Psoas muscle (tissue), 7 donors: ENCODE measurements at regions not wholly inside any gene's neighbourhood (a gene's known extent, or its start where the extent isn't known, plus 50 kb on each side); places are given as distances from the start of the nearest gene placed in this dataset.

ENCODE experiments used
- ATAC-seq, 4 donors: fragments of 200-7000 bp; cut with Tn5 transposase; one replicate each; pipeline ENCODE4 v1.9.1; 2020; ENCODE audit warnings: moderate library complexity in 3 of 4, mild to moderate bottlenecking in 2 of 4
- DNase-seq, 2 donors: peaks; one replicate each; pipeline ENCODE4 v3.0.0-alpha.2; 2020
- H3K27ac ChIP-seq: fragments of 200-600 bp; one replicate; pipeline ENCODE4 v1.8.0; 2022
- H3K27me3 ChIP-seq, 3 donors: fragments of 200-600 bp in 1 of 3; one replicate each; pipeline versions ENCODE4 v1.6.1 to v1.8.0; 2013 to 2022; ENCODE audit warnings: low read length in 2 of 3, mild to moderate bottlenecking in 2 of 3, moderate library complexity in 1 of 3; ENCODE audit not compliant: insufficient read depth in 3 of 3
- H3K36me3 ChIP-seq, 2 donors: fragments of 200-600 bp in 1 of 2; one replicate each; pipeline versions ENCODE4 v1.6.1 to v1.8.0; 2013 to 2022; ENCODE audit warnings: low read depth in 1 of 2, mild to moderate bottlenecking in 1 of 2, moderate library complexity in 1 of 2; ENCODE audit not compliant: insufficient read depth in 1 of 2
- H3K4me1 ChIP-seq: fragments of 200-600 bp; one replicate; pipeline ENCODE4 v1.8.0; 2022
- H3K4me3 ChIP-seq: fragments of 200-600 bp; one replicate; pipeline ENCODE4 v1.8.0; 2022; ENCODE audit warnings: mild to moderate bottlenecking
- H3K9me3 ChIP-seq: fragments of 200-600 bp; one replicate; pipeline ENCODE4 v1.8.0; 2022
- WGBS, 3 donors: extraction: QIAGEN DNeasy Blood & Tissue Kit; methylation state at CpG; one replicate each; pipeline versions ENCODE4 v1.1.6 to v1.1.7; 2013; 5-methylcytosine and 5-hydroxymethylcytosine counted together
- intact Hi-C, 2 donors: fragments of 100-400 bp; cut with DNase I; formaldehyde crosslinking; loops; one replicate each; pipeline versions ENCODE4 v1.11.0 to v1.14.2; 2022
- TF ChIP-seq, protein P1 (sequence below): fragments of 200-600 bp; IDR thresholded peaks from one replicate; pipeline ENCODE4 v1.8.0; 2022; ENCODE audit warnings: antibody characterized with exemption
- donor health status: healthy with polysubstance abuse.
- donor health status: DM: no; HTN: no; CAD: no; lungs with moderate emphysema.
- donor health status: Bipolar disorder and iron deficiency.
- donor health status: healthy.
- donor health status: DM: yes; HTN: yes; CAD: no.
- donor health status: DM: no; HTN: no; CAD: no.
- donor health status: DM: yes; HTN: yes; CAD: no.

DNA sequence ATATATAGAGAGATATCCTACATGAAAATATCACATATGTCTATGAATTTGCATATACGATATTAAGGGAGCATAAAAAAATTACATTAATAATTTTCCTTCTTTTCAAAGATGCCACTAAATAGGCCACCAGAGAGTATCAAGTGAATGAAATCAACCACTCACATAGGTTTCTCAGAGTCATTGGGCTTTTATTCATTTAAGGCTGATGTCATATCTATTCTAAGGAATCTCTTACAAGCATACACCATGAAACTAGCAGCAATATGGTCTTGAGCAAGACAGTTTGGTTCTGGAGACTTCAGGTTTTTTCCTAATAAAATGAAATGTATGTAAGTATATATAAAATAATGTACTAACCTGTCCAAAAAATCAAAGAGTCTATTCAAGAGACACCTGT is 420.4 kb downstream of the PLA2G4A start:
- no peak overlapping the region for H3K4me3 ChIP-seq
- H3K27me3 ChIP-seq, result no peaks in the 10 kb centered on the region
- intact Hi-C loops, result no loop called here
- TF ChIP-seq, protein P1, sequence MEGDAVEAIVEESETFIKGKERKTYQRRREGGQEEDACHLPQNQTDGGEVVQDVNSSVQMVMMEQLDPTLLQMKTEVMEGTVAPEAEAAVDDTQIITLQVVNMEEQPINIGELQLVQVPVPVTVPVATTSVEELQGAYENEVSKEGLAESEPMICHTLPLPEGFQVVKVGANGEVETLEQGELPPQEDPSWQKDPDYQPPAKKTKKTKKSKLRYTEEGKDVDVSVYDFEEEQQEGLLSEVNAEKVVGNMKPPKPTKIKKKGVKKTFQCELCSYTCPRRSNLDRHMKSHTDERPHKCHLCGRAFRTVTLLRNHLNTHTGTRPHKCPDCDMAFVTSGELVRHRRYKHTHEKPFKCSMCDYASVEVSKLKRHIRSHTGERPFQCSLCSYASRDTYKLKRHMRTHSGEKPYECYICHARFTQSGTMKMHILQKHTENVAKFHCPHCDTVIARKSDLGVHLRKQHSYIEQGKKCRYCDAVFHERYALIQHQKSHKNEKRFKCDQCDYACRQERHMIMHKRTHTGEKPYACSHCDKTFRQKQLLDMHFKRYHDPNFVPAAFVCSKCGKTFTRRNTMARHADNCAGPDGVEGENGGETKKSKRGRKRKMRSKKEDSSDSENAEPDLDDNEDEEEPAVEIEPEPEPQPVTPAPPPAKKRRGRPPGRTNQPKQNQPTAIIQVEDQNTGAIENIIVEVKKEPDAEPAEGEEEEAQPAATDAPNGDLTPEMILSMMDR, result no peak
- 93 to 96% (median 95%) methylated on average over 1 of the region's 1 CpG for whole genome bisulfite sequencing, 3 donors
- H3K27ac ChIP-seq, result no peak overlapping the region
- H3K4me1 ChIP-seq, result no peaks in the 10 kb centered on the region
- H3K36me3 ChIP-seq, result no peaks in the 10 kb centered on the region
- ATAC-seq (no peak), DNase-seq (no peak)
- H3K9me3 ChIP-seq, result no peaks in the 10 kb centered on the region

DNA sequence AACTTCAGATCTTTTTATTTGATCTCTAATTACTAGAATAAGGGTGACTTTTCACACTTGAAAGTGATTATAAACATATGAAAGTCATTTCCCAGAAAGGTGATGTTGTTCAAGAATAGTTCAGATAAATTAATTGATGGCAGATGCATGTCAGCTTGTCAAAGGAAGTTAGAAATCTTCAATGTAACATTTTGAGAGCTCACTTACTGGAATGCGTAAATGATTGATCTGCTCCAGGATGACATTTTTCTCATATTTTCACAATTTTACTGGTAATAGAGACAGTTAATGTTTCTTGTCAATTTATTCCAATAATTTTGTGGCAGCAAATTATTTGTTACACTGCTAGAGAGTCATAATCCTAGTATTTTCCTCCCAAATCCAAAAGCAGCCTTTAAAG is 424.2 kb downstream of the PLA2G4A start:
- ATAC-seq (no peak), DNase-seq (no peak)
- TF ChIP-seq, protein P1, result no peak
- WGBS, 3 donors, result 75 to 92% (median 76%) methylated on average over 1 of the region's 1 CpG
- intact Hi-C loops, result no loop called here
- H3K4me1 ChIP-seq, result no peaks in the 10 kb centered on the region
- H3K9me3 ChIP-seq, result no peaks in the 10 kb centered on the region
- H3K36me3 ChIP-seq, result no peaks in the 10 kb centered on the region
- no peaks in the 10 kb centered on the region for H3K27me3 ChIP-seq
- no peak overlapping the region for H3K27ac ChIP-seq
- H3K4me3 ChIP-seq, result no peak overlapping the region

DNA sequence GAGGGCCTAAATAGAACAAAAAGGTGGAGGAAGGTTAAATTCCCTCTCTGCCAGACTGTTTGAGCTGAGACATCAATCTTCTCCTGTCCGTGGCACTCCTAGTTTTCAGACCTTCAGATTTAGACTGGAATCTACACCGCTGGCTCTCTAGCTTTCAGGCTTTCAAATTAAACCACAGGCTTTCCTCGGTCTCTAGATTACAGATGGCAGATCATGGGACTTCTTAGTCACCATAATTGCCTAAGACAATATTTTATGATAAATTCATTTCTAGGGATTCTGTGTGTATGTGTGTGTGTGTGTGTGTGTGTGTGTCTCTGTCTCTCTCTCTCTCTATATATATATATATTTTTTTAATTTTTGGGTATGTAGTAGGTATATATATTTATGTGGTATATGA is 428.7 kb downstream of the PLA2G4A start:
- TF ChIP-seq, protein P1, result no peak
- Histone ChIP-seq H3K27me3 (no peaks in the 10 kb centered on the region), H3K27ac (no peak overlapping the region), H3K4me3 (no peak overlapping the region), H3K9me3 (no peaks in the 10 kb centered on the region), H3K4me1 (no peaks in the 10 kb centered on the region), H3K36me3 (no peaks in the 10 kb centered on the region)
- WGBS, 3 donors, result 83 to 84% (median 84%) methylated on average over 3 of the region's 3 CpGs
- intact Hi-C loops, result no loop called here
- no peak for ATAC-seq
- DNase-seq, result no peak

DNA sequence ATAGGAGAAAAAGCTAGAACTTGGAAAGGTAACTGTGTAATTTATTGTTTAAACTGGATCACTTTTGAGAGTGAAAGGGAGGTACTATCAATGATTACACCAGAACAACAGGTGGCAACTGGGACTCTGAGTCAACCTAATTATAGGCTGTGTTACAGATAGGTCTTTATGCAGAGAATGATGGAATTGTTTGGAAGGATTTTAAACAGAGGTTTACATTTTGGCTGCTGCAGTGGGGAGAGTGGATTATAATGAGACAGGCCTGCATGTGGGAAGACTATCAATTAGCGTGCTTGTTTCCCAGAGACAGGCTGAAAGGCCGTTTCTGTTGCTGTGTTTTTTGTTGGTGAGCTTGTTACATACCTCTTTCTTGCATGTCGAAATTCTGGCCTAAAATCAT is 432.9 kb downstream of the PLA2G4A start:
- Histone ChIP-seq H3K27me3 (no peaks in the 10 kb centered on the region), H3K4me1 (no peaks in the 10 kb centered on the region), H3K9me3 (no peaks in the 10 kb centered on the region), H3K27ac (no peak overlapping the region), H3K36me3 (no peaks in the 10 kb centered on the region), H3K4me3 (no peak overlapping the region)
- WGBS, 3 donors, result 21 to 31% (median 24%) methylated on average over 3 of the region's 3 CpGs
- intact Hi-C loops, result no loop called here
- DNase-seq (no peak), ATAC-seq (peak in 1 of 4 donors; percentile 30)
- TF ChIP-seq, protein P1, result no peak

DNA sequence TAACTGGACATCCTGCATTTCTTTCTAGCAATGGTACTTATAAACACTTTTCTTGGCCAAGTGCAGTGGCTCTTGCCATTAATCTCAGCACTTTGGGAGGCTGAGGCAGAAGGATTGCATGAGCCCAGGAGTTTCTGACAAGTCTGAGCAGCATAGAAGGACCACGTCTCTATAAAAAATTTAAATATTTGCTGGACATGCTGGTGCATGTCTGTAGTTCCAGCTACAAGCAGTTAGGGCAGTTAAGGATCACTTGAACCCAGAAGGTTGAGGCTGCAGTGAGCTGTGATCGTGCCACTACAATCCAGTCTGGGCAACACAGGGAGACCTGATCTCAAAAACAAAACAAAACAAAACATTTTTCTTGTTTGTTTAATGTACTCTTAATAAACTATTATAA is 434.0 kb downstream of the PLA2G4A start:
- Histone ChIP-seq H3K36me3 (no peaks in the 10 kb centered on the region), H3K4me3 (no peak overlapping the region), H3K9me3 (no peaks in the 10 kb centered on the region), H3K4me1 (no peaks in the 10 kb centered on the region), H3K27me3 (no peaks in the 10 kb centered on the region), H3K27ac (no peak overlapping the region)
- TF ChIP-seq, protein P1, result no peak
- 77 to 83% (median 82%) methylated on average over 2 of the region's 2 CpGs for whole genome bisulfite sequencing, 3 donors
- intact Hi-C loops, result no loop called here
- ATAC-seq (no peak), DNase-seq (no peak)
